ENCODE measurements at regions not wholly inside any gene's neighbourhood (a gene's known extent, or its start where the extent isn't known, plus 50 kb on each side); places are given as distances from the start of the nearest gene placed in this dataset.

- TF ChIP-seq TAF1 (IDR thresholded peaks at IDR 0.05; ENCODE audit: low read depth, low read length) (no peak), POLR2AphosphoS5 (IDR thresholded peaks at IDR 0.05; ENCODE audit: low read depth, low read length) (no peak), POLR2A (IDR thresholded peaks at IDR 0.05; ENCODE audit: low read depth, low read length) (no peak), PAX5 (IDR thresholded peaks at IDR 0.05; ENCODE audit: insufficient read depth, low read length, severe bottlenecking) (no peak), SPI1 (IDR thresholded peaks at IDR 0.05; ENCODE audit: low read depth, low read length) (no peak), POU2F2 (IDR thresholded peaks at IDR 0.05; ENCODE audit: low read depth, low read length) (no peak)
These were observed 263.1 kb upstream of the RGMB start for GRCh38 chr5:98510143-98510985.
